ENCODE measurements at regions not wholly inside any gene's neighbourhood (a gene's known extent, or its start where the extent isn't known, plus 50 kb on each side); places are given as distances from the start of the nearest gene placed in this dataset.

GRCh38 chr12:92340441-92341064 is 194.9 kb upstream of the BTG1 start:
- H3K27me3 Mint-ChIP-seq, result no peaks in the 10 kb centered on the region
- no peaks in the 10 kb centered on the region for H3K4me1 Mint-ChIP-seq
- ATAC-seq (replicated peaks; ENCODE audit: extremely low read depth, poor library complexity, severe bottlenecking) (no peak), DNase-seq (ENCODE audit: low spot score in 2 of 2) (no peak)
- H3K36me3 Mint-ChIP-seq (ENCODE audit: insufficient read depth), result peaks cover 3% of the 10 kb centered on the region
- no peaks in the 10 kb centered on the region for H3K9me3 Mint-ChIP-seq
- no peak overlapping the region for H3K4me3 Mint-ChIP-seq
- no peak overlapping the region for H3K27ac Mint-ChIP-seq (ENCODE audit: low read depth)

DNA sequence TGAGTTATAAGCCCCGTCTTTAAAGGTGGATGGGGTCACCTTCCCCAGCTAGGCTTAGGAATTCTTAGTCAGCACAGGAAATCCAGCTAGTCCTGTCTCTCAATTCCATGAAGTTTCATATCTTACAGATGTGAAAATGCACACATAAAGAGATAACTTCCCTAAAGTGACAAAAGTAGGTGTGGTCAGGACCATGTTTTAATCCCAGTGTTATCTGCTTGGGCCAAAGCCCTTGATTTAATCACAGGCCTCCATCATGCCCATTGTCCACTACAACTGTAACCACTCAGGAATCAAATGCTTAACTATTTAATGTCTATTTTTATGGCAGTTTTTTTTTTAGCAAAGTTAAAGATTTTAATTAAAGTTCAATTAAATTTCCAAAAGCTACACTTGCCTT is 194.4 kb upstream of the BTG1 start:
- Mint-ChIP-seq H3K9me3 (no peaks in the 10 kb centered on the region), H3K4me3 (no peak overlapping the region), H3K27me3 (no peaks in the 10 kb centered on the region), H3K36me3 (ENCODE audit: insufficient read depth) (peaks cover 3% of the 10 kb centered on the region), H3K4me1 (no peaks in the 10 kb centered on the region), H3K27ac (ENCODE audit: low read depth) (no peak overlapping the region)
- ATAC-seq (replicated peaks; ENCODE audit: extremely low read depth, poor library complexity, severe bottlenecking), result no peak
- DNase-seq (ENCODE audit: low spot score in 2 of 2), result no peak

DNA sequence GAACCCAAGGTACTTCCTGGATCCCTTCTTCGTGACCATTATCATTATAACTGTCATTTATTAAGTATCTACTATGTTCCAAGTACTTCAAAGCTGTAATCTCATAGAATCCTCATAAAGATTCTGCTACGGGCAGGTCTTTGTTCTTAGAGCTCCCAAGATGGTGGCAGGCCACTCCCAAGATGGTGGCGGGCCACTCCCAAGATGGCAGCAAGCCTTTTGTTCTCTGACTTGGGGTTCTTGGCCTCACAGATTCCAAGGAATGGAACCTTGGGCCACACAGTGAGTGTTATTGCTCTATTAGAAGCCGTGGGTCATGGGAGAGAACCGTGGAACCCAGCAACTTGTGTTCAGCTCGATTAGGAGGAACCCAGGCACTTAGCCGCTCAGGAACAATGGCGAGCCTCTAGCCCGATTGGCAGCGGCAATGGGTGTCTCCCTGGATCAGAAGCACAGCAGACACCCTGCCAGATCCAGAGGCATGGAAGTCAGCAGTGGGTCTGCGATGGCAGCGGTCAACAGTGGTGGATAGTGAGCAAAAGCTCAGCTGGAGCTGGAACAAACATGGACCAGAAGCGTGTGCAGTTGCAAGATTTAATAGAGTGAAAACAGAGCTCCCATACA is 193.7 kb upstream of the BTG1 start:
- Mint-ChIP-seq H3K4me3 (no peak overlapping the region), H3K9me3 (no peaks in the 10 kb centered on the region), H3K4me1 (no peaks in the 10 kb centered on the region), H3K36me3 (ENCODE audit: insufficient read depth) (peaks cover 3% of the 10 kb centered on the region), H3K27me3 (no peaks in the 10 kb centered on the region), H3K27ac (ENCODE audit: low read depth) (no peak overlapping the region)
- ATAC-seq (replicated peaks; ENCODE audit: extremely low read depth, poor library complexity, severe bottlenecking) (no peak), DNase-seq (ENCODE audit: low spot score in 2 of 2) (no peak)

GRCh38 chr12:92338671-92339070 is 193.0 kb upstream of the BTG1 start:
- no peak for DNase-seq (ENCODE audit: low spot score in 2 of 2)
- H3K36me3 Mint-ChIP-seq (ENCODE audit: insufficient read depth), result peaks cover 3% of the 10 kb centered on the region
- no peak for ATAC-seq (replicated peaks; ENCODE audit: extremely low read depth, poor library complexity, severe bottlenecking)
- no peak overlapping the region for H3K4me3 Mint-ChIP-seq
- H3K27ac Mint-ChIP-seq (ENCODE audit: low read depth), result no peak overlapping the region
- H3K4me1 Mint-ChIP-seq, result peaks cover 6% of the 10 kb centered on the region
- H3K27me3 Mint-ChIP-seq, result no peaks in the 10 kb centered on the region
- H3K9me3 Mint-ChIP-seq, result no peaks in the 10 kb centered on the region

GRCh38 chr12:92338102-92338501 is 192.5 kb upstream of the BTG1 start:
- H3K36me3 Mint-ChIP-seq (ENCODE audit: insufficient read depth), result peaks cover 3% of the 10 kb centered on the region
- no peak overlapping the region for H3K4me3 Mint-ChIP-seq
- DNase-seq (ENCODE audit: low spot score in 2 of 2), result no peak
- peaks cover 11% of the 10 kb centered on the region for H3K4me1 Mint-ChIP-seq
- H3K9me3 Mint-ChIP-seq, result no peaks in the 10 kb centered on the region
- ATAC-seq (replicated peaks; ENCODE audit: extremely low read depth, poor library complexity, severe bottlenecking), result no peak
- H3K27ac Mint-ChIP-seq (ENCODE audit: low read depth), result no peak overlapping the region
- no peaks in the 10 kb centered on the region for H3K27me3 Mint-ChIP-seq

GRCh38 chr12:92337128-92337527 is 191.5 kb upstream of the BTG1 start:
- no peak overlapping the region for H3K27ac Mint-ChIP-seq (ENCODE audit: low read depth)
- ATAC-seq (replicated peaks; ENCODE audit: extremely low read depth, poor library complexity, severe bottlenecking) (no peak), DNase-seq (ENCODE audit: low spot score in 2 of 2) (no peak)
- peaks cover 21% of the 10 kb centered on the region for H3K4me1 Mint-ChIP-seq
- H3K27me3 Mint-ChIP-seq, result no peaks in the 10 kb centered on the region
- H3K36me3 Mint-ChIP-seq (ENCODE audit: insufficient read depth), result peaks cover 5% of the 10 kb centered on the region
- no peaks in the 10 kb centered on the region for H3K9me3 Mint-ChIP-seq
- no peak overlapping the region for H3K4me3 Mint-ChIP-seq

- Mint-ChIP-seq H3K36me3 (ENCODE audit: insufficient read depth) (peaks cover 5% of the 10 kb centered on the region), H3K9me3 (no peaks in the 10 kb centered on the region), H3K27ac (ENCODE audit: low read depth) (no peak overlapping the region), H3K4me1 (peaks cover 23% of the 10 kb centered on the region), H3K27me3 (no peaks in the 10 kb centered on the region), H3K4me3 (no peak overlapping the region)
- DNase-seq (ENCODE audit: low spot score in 2 of 2) (no peak), ATAC-seq (replicated peaks; ENCODE audit: extremely low read depth, poor library complexity, severe bottlenecking) (no peak)
Measured at GRCh38 chr12:92336641-92337040, 191.0 kb upstream of the BTG1 start.

GRCh38 chr12:92335831-92336230 is 190.2 kb upstream of the BTG1 start:
- H3K4me3 Mint-ChIP-seq, result no peak overlapping the region
- no peak for ATAC-seq (replicated peaks; ENCODE audit: extremely low read depth, poor library complexity, severe bottlenecking)
- no peak overlapping the region for H3K27ac Mint-ChIP-seq (ENCODE audit: low read depth)
- no peaks in the 10 kb centered on the region for H3K27me3 Mint-ChIP-seq
- DNase-seq (ENCODE audit: low spot score in 2 of 2), result no peak
- H3K36me3 Mint-ChIP-seq (ENCODE audit: insufficient read depth), result peaks cover 5% of the 10 kb centered on the region
- H3K9me3 Mint-ChIP-seq, result no peaks in the 10 kb centered on the region
- H3K4me1 Mint-ChIP-seq, result peaks cover 23% of the 10 kb centered on the region

DNA sequence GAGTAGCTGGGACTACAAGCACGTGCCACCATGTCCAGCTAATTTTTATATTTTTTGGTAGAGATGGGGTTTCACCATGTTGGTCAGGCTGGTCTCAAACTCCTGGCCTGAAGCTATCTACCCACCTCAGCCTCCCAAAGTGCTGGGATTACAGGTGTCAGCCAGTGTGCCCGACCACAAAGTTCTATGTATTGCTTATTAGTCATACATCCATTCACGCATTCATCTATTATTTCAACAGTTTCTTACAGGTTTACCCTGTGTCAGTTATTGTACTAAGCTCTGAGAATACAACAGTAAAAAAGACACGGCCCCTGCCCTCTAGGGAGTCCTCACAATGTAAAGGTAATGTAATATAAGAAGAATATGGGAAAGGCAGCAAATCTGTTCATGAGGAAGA is 188.9 kb upstream of the BTG1 start:
- H3K27ac Mint-ChIP-seq (ENCODE audit: low read depth), result no peak overlapping the region
- ATAC-seq (replicated peaks; ENCODE audit: extremely low read depth, poor library complexity, severe bottlenecking) (no peak), DNase-seq (ENCODE audit: low spot score in 2 of 2) (no peak)
- no peak overlapping the region for H3K4me3 Mint-ChIP-seq
- no peaks in the 10 kb centered on the region for H3K27me3 Mint-ChIP-seq
- H3K4me1 Mint-ChIP-seq, result peaks cover 29% of the 10 kb centered on the region
- no peaks in the 10 kb centered on the region for H3K9me3 Mint-ChIP-seq
- H3K36me3 Mint-ChIP-seq (ENCODE audit: insufficient read depth), result peaks cover 5% of the 10 kb centered on the region

DNA sequence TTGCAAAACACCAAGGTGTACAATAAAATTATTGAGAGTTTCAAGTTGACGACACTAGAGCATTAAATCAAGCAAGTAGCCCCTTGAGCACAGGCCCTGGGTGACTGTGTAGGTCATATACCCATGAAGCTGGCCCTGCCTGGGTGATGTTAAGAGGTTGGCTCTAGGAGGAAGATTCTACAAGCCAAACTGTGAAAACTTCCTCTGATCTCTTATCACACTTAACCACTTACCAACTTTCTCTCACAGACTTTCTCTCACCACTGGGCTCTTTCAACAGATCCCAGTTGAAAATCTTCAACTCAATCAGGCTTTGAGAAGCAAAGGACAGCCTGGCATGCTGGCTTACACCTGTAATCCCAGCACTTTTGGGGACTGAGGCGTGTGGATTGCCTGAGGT is 186.9 kb upstream of the BTG1 start:
- Mint-ChIP-seq H3K36me3 (ENCODE audit: insufficient read depth) (peaks cover 2% of the 10 kb centered on the region), H3K9me3 (no peaks in the 10 kb centered on the region), H3K4me1 (peaks cover 29% of the 10 kb centered on the region), H3K4me3 (no peak overlapping the region), H3K27me3 (no peaks in the 10 kb centered on the region), H3K27ac (ENCODE audit: low read depth) (no peak overlapping the region)
- DNase-seq (ENCODE audit: low spot score in 2 of 2), result no peak
- ATAC-seq (replicated peaks; ENCODE audit: extremely low read depth, poor library complexity, severe bottlenecking), result peak; percentile 68

DNA sequence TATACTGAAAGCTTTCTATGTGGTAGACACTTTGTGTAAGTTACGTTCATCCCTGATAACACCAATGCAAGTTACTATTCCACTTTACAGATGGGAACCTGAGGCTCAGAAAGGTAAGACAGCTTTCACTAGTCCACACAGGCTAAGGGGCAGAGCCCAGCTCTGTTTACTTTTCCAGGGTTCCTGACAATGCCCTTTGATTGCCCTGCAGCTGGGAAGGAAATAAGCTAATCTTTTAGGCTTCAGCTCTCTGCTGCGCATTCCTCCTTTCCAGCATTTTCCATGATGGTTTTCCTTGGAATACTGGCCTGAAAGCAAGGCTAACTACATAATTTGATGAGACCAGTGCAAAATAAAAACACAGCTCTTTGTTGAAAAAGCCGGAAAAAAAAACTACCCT is 185.7 kb upstream of the BTG1 start:
- ATAC-seq (replicated peaks; ENCODE audit: extremely low read depth, poor library complexity, severe bottlenecking) (no peak), DNase-seq (ENCODE audit: low spot score in 2 of 2) (no peak)
- no peaks in the 10 kb centered on the region for H3K9me3 Mint-ChIP-seq
- H3K4me3 Mint-ChIP-seq, result no peak overlapping the region
- H3K4me1 Mint-ChIP-seq, result peaks cover 29% of the 10 kb centered on the region
- no peak overlapping the region for H3K27ac Mint-ChIP-seq (ENCODE audit: low read depth)
- no peaks in the 10 kb centered on the region for H3K27me3 Mint-ChIP-seq
- peaks cover 2% of the 10 kb centered on the region for H3K36me3 Mint-ChIP-seq (ENCODE audit: insufficient read depth)

GRCh38 chr12:92330654-92331053 is 185.0 kb upstream of the BTG1 start:
- DNase-seq (ENCODE audit: low spot score in 2 of 2) (no peak), ATAC-seq (replicated peaks; ENCODE audit: extremely low read depth, poor library complexity, severe bottlenecking) (no peak)
- H3K9me3 Mint-ChIP-seq, result no peaks in the 10 kb centered on the region
- peaks cover 29% of the 10 kb centered on the region for H3K4me1 Mint-ChIP-seq
- no peak overlapping the region for H3K4me3 Mint-ChIP-seq
- peaks cover 2% of the 10 kb centered on the region for H3K36me3 Mint-ChIP-seq (ENCODE audit: insufficient read depth)
- H3K27ac Mint-ChIP-seq (ENCODE audit: low read depth), result no peak overlapping the region
- H3K27me3 Mint-ChIP-seq, result no peaks in the 10 kb centered on the region

DNA sequence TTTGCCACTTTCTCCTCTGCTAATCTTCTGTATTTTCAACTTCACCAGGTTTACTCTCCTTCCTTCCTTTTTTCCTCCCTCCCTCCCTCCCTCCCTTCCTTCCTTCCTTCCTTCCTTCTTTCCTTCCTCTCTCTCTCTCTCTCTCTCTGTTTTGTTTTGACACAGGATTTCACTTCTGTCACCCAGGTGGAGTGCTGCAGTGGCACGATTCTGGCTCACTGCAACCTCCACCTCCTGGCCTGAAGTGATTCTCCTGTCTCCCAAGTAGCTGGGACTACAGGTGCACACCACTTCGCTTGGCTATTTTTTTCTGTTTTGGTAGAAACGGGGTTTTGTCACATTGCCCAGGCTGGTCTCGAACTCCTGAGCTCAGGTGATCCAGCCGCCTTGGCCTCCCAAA is 181.2 kb upstream of the BTG1 start:
- Mint-ChIP-seq H3K9me3 (no peaks in the 10 kb centered on the region), H3K4me3 (no peak overlapping the region), H3K27ac (ENCODE audit: low read depth) (no peak overlapping the region), H3K4me1 (peaks cover 24% of the 10 kb centered on the region), H3K27me3 (no peaks in the 10 kb centered on the region), H3K36me3 (ENCODE audit: insufficient read depth) (no peaks in the 10 kb centered on the region)
- no peak for DNase-seq (ENCODE audit: low spot score in 2 of 2)
- ATAC-seq (replicated peaks; ENCODE audit: extremely low read depth, poor library complexity, severe bottlenecking), result no peak

Measured in central memory CD8-positive, alpha-beta T cell (primary cell).